HepG2 (cell line): ENCODE measurements at regions not wholly inside any gene's neighbourhood (a gene's known extent, or its start where the extent isn't known, plus 50 kb on each side); places are given as distances from the start of the nearest gene placed in this dataset.

Experiments used
- ATAC-seq: fragments of 200-7000 bp; cut with Tn5 transposase; 3 replicates; pipeline ENCODE4 v1.9.1; 2020; ENCODE audit warnings: mild to moderate bottlenecking, moderate library complexity
- BruUV-seq: library from RNA; stranded (reverse); fragments of 400-500 nt; replicated peaks from 2 replicates; lab custom pipeline; 2021; lab: Mats Ljungman, UMichigan
- CTCF ChIA-PET: fragments of 300-600 bp; formaldehyde crosslinking; extraction: SDS; loops from one replicate; lab custom pipeline; 2021; ENCODE audit warnings: low total read pairs, inconsistent platforms, low intra/inter-chr PET ratio; lab: Yijun Ruan, JAX
- POLR2A ChIA-PET: fragments of 350-600 bp; sonication (Branson Sonifier 250); formaldehyde crosslinking; loops from one replicate; lab custom pipeline; 2020; ENCODE audit warnings: antibody characterized with exemption, inconsistent platforms; lab: Yijun Ruan, JAX
- DNase-seq: peaks from one replicate; pipeline ENCODE4 v3.0.0-alpha.2; 2015; ENCODE audit warnings: low spot score
- FAIRE-seq: peaks from 3 replicates; lab custom pipeline; 2011; peaks lifted over from hg19 to GRCh38; lab: Jason Lieb, UNC
- H2AFZ ChIP-seq: one replicate; pipeline ENCODE4 v1.6.1; 2011; ENCODE audit warnings: low read length, inconsistent platforms
- H3K27ac ChIP-seq: fragments of 300-600 bp; 3 replicates; pipeline ENCODE4 v1.8.0; 2011; ENCODE audit warnings: mixed run types, mild to moderate bottlenecking, mixed read lengths, low read length, inconsistent platforms; ENCODE audit not compliant: insufficient read depth; ENCODE audit errors: extremely low read length
- H3K27me3 ChIP-seq, 2 experiments: fragments of 200-600 bp in 1 of 2; 2 replicates in 1 of 2; 3 replicates in 1 of 2; pipeline versions ENCODE4 v1.6.0 to v1.8.0; 2011; ENCODE audit warnings: low read length in 2 of 2, mild to moderate bottlenecking in 2 of 2, moderate library complexity in 2 of 2, inconsistent platforms in 1 of 2; ENCODE audit not compliant: insufficient read depth in 2 of 2, control insufficient read depth in 1 of 2
- H3K36me3 ChIP-seq, 2 experiments: fragments of 200-600 bp in 1 of 2; replicated peaks in 1 of 2; 2 replicates in 1 of 2; 3 replicates in 1 of 2; pipeline versions ENCODE4 v1.5.1 to v1.8.0; 2011; ENCODE audit warnings: low read length in 2 of 2, inconsistent platforms in 1 of 2; ENCODE audit not compliant: insufficient read depth in 2 of 2, control insufficient read depth in 1 of 2
- H3K4me1 ChIP-seq: 2 replicates; pipeline ENCODE4 v1.5.1; 2012; ENCODE audit warnings: low read length, inconsistent platforms; ENCODE audit not compliant: insufficient read depth
- H3K4me2 ChIP-seq: 2 replicates; pipeline ENCODE4 v1.6.0; 2011; ENCODE audit warnings: low read depth, low read length, inconsistent platforms
- H3K4me3 ChIP-seq, 3 experiments: fragments of 200-600 bp in 1 of 3; sonication (generic), shearing (Covaris generic) in 1 of 3; replicated peaks in 1 of 3; 2 replicates each; pipeline ENCODE4 v1.5.1; 2011 to 2016; ENCODE audit warnings: low read length in 3 of 3, inconsistent platforms in 2 of 3, low read depth in 2 of 3, mild to moderate bottlenecking in 2 of 3, control low read depth in 1 of 3, mixed read lengths in 1 of 3; ENCODE audit not compliant: insufficient read depth in 1 of 3
- H3K79me2 ChIP-seq: one replicate; pipeline ENCODE4 v1.6.1; 2011; ENCODE audit warnings: low read length, inconsistent platforms; ENCODE audit not compliant: insufficient read depth
- H3K9ac ChIP-seq: 2 replicates; pipeline ENCODE4 v1.6.0; 2011; ENCODE audit warnings: mild to moderate bottlenecking, low read depth, low read length, inconsistent platforms; ENCODE audit not compliant: insufficient read depth
- H3K9me3 ChIP-seq: 2 replicates; pipeline ENCODE4 v1.5.1; 2012; ENCODE audit warnings: mild to moderate bottlenecking, low read length
- H4K20me1 ChIP-seq: 2 replicates; pipeline ENCODE4 v1.6.0; 2011; ENCODE audit warnings: inconsistent platforms, mild to moderate bottlenecking, low read length, moderate library complexity; ENCODE audit not compliant: insufficient read depth
- FOXA3 ChIP-seq: IDR thresholded peaks from 2 replicates; pipeline ENCODE4 v1.6.1; 2016; ENCODE audit warnings: missing genetic modification reagents, missing compliant biosample characterization
- SNAPC2 ChIP-seq: sonication (generic); formaldehyde crosslinking; IDR thresholded peaks from 2 replicates; pipeline ENCODE4 v1.8.1; 2022; ENCODE audit warnings: mild to moderate bottlenecking, missing genetic modification reagents
- SSRP1 ChIP-seq: IDR thresholded peaks from 2 replicates; pipeline ENCODE4 v1.6.1; 2016; ENCODE audit warnings: control low read depth
- TEAD3 ChIP-seq: optimal IDR thresholded peaks from 2 replicates; pipeline ENCODE3; 2016; ENCODE audit warnings: borderline replicate concordance
- TRIM22 ChIP-seq: fragments of 450-650 bp; IDR thresholded peaks from 2 replicates; pipeline ENCODE4 v1.6.1; 2017
- ZNF468 ChIP-seq: sonication (generic); formaldehyde crosslinking; IDR thresholded peaks from 2 replicates; pipeline ENCODE4 v1.8.0; 2022; ENCODE audit warnings: mild to moderate bottlenecking, moderate library complexity, missing genetic modification reagents
- ZNF574 ChIP-seq: sonication (generic); formaldehyde crosslinking; IDR thresholded peaks from 2 replicates; pipeline ENCODE4 v1.4.0; 2020; ENCODE audit warnings: missing genetic modification reagents
- WGBS: methylation state at CpG from one replicate; pipeline ENCODE4 v1.1.6; 2017; ENCODE audit warnings: low lambda C conversion rate; 5-methylcytosine and 5-hydroxymethylcytosine counted together
- in situ Hi-C: cut with HindIII; loops from 2 replicates; pipeline ENCODE4 v1.10.0; 2017; ENCODE audit warnings: low pct_unique_long_range_greater_than_20kb; ENCODE audit not compliant: extremely low pct_ligation_motif_present
- intact Hi-C: fragments of 100-400 bp; cut with micrococcal nuclease; formaldehyde crosslinking; loops from one replicate; pipeline ENCODE4 v1.10.0; 2022; ENCODE audit not compliant: unreplicated experiment

GRCh38 chr5:97377582-97377981 lies 194.5 kb upstream of the RIOK2 start:
- CTCF ChIA-PET: no interaction called here
- no peaks in the 10 kb centered on the region for H3K4me1 ChIP-seq
- no peak overlapping the region for H3K4me2 ChIP-seq
- no peak for FAIRE-seq
- intact Hi-C loops: no loop called here
- no peaks in the 10 kb centered on the region for H3K79me2 ChIP-seq
- no peaks in the 10 kb centered on the region for H3K36me3 ChIP-seq
- H3K4me3 ChIP-seq: no peak overlapping the region
- H3K9me3 ChIP-seq: no peaks in the 10 kb centered on the region
- no peak overlapping the region for H3K9ac ChIP-seq
- no peak overlapping the region for H2AFZ ChIP-seq
- no peak overlapping the region for H3K27ac ChIP-seq
- in situ Hi-C loops: no loop called here
- 57% methylated on average over 1 of the region's 1 CpG for WGBS
- TF ChIP-seq SNAPC2 (CRISPR knock-in tag) (no peak), ZNF574 (no peak), SSRP1 (CRISPR knock-in tag) (no peak), ZNF468 (CRISPR knock-in tag) (no peak), FOXA3 (CRISPR knock-in tag) (no peak), TRIM22 (no peak), TEAD3 (CRISPR knock-in tag) (no peak)
- H3K27me3 ChIP-seq: no peaks in the 10 kb centered on the region
- no peaks in the 10 kb centered on the region for H4K20me1 ChIP-seq
- ATAC-seq: no peak
- no TSS peak for BruUV-seq
- POLR2A ChIA-PET: no interaction called here
- no peak for DNase-seq
